ENCODE measurements at regions not wholly inside any gene's neighbourhood (a gene's known extent, or its start where the extent isn't known, plus 50 kb on each side); places are given as distances from the start of the nearest gene placed in this dataset.

DNA sequence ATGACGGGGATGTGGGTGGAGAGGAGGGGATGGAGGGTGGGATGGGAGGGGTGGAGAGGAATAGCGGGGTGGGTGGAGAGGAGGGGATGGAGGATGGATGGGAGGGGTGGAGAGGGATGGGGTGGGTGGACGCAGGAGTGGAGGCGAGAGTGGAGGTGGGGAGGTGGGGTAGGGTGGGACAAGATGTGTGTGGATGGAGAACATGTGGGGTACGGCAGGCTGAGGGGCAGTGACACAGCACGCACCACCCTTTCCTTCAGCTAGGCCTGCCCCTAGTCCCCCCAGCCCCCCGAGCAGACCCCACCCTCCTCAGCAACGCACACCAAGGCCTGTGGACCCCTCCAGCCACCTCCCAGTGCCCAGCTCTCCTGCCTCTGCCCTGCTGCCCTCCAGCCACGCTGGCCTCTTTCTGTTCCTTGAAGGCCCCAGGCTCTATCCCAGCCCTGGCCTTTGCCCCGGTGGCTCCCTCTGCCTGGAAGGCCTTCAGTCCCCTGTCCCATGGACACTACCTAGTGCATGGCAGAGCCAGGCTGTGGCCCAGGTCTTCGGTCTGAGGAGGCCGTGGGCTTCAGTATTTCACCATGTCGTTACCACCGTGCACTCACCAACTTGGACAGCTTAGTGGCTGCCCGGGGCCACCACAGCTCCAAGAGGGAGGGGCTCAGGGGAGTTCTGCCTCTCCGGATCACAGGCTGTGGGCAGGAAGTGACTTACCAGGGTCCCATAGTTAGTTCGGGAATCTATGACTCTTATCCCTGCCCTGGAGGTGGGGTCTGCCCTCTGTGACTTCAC lies 78.4 kb upstream of the PMEPA1 start:
- Histone ChIP-seq H3K27ac (ENCODE audit: low read depth in 1 of 2, low read length in 1 of 2) (no peak overlapping the region), H3K4me3 (no peak overlapping the region), H3K4me1 (ENCODE audit: control insufficient read depth in 5 of 5, insufficient read depth in 5 of 5, low read length in 5 of 5) (peaks cover 0 to 7% (median 0%) of the 10 kb centered on the region in 5 donors), H3K27me3 (ENCODE audit: control insufficient read depth in 3 of 3, insufficient read depth in 3 of 3, low read length in 2 of 3) (no peaks in the 10 kb centered on the region), H3K9me3 (ENCODE audit: control insufficient read depth in 4 of 4, insufficient read depth in 3 of 4, low read length in 3 of 4) (no peaks in the 10 kb centered on the region), H3K36me3 (ENCODE audit: control insufficient read depth in 4 of 4, insufficient read depth in 4 of 4, low read length in 4 of 4) (no peaks in the 10 kb centered on the region), H3K9ac (ENCODE audit: insufficient read depth in 1 of 2, low read length in 2 of 2) (no peak overlapping the region)
- peak in 1 of 3 donors; percentile 8 for DNase-seq
- TF ChIP-seq, protein P1, sequence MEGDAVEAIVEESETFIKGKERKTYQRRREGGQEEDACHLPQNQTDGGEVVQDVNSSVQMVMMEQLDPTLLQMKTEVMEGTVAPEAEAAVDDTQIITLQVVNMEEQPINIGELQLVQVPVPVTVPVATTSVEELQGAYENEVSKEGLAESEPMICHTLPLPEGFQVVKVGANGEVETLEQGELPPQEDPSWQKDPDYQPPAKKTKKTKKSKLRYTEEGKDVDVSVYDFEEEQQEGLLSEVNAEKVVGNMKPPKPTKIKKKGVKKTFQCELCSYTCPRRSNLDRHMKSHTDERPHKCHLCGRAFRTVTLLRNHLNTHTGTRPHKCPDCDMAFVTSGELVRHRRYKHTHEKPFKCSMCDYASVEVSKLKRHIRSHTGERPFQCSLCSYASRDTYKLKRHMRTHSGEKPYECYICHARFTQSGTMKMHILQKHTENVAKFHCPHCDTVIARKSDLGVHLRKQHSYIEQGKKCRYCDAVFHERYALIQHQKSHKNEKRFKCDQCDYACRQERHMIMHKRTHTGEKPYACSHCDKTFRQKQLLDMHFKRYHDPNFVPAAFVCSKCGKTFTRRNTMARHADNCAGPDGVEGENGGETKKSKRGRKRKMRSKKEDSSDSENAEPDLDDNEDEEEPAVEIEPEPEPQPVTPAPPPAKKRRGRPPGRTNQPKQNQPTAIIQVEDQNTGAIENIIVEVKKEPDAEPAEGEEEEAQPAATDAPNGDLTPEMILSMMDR (IDR thresholded peaks at IDR 0.05; ENCODE audit: control extremely low read depth, extremely low read depth) = no peak
- no peak for ATAC-seq (ENCODE audit: insufficient read depth, low FRiP score)
- 84 to 89% methylated on average over 16 to 17 of the region's 17 CpGs for WGBS, 2 donors

GRCh38 chr20:57787151-57787989 lies 77.6 kb upstream of the PMEPA1 start:
- no peak overlapping the region for H3K9ac ChIP-seq (ENCODE audit: insufficient read depth in 1 of 2, low read length in 2 of 2)
- TF ChIP-seq, protein P1 (IDR thresholded peaks at IDR 0.05; ENCODE audit: control extremely low read depth, extremely low read depth) = no peak
- no peaks in the 10 kb centered on the region for H3K36me3 ChIP-seq (ENCODE audit: control insufficient read depth in 4 of 4, insufficient read depth in 4 of 4, low read length in 4 of 4)
- H3K4me3 ChIP-seq = no peak overlapping the region
- no peaks in the 10 kb centered on the region for H3K9me3 ChIP-seq (ENCODE audit: control insufficient read depth in 4 of 4, insufficient read depth in 3 of 4, low read length in 3 of 4)
- peaks cover 0 to 6% (median 0%) of the 10 kb centered on the region in 5 donors for H3K4me1 ChIP-seq (ENCODE audit: control insufficient read depth in 5 of 5, insufficient read depth in 5 of 5, low read length in 5 of 5)
- WGBS, 2 donors = 85 to 94% methylated on average over 10 of the region's 10 CpGs
- no peak overlapping the region for H3K27ac ChIP-seq (ENCODE audit: low read depth in 1 of 2, low read length in 1 of 2)
- ATAC-seq (ENCODE audit: insufficient read depth, low FRiP score) (no peak), DNase-seq (peak in 1 of 3 donors; percentile 12)
- H3K27me3 ChIP-seq (ENCODE audit: control insufficient read depth in 3 of 3, insufficient read depth in 3 of 3, low read length in 2 of 3) = no peaks in the 10 kb centered on the region

DNA sequence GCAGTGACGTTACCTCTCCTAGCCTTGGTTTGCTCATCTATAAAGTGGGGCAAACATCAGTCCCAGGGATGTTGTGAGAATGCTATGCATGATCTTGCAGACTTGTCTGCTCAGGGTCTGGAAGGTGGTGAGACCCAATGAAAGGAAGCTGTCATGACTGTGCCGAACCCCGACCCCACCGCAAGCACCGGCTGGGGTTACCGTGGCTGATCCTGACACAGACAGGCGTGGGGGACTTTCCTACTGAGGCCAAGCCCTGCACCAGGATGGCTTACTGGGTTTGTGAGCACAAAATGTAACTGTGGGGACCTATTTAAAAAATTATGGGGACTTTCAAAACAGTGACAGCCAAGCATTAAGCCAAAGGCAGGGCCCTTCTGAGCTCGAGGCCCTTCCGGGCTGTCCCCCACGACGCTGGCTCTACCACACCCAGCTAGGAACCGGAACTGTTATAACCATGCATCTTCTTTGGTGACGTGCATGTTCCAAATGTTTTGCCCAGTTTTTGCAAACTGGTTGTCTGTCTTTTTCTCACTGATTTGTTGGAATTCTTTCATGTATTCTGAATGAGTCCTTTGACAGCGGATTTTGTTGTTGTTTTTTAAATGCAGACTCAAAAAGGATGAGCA lies 76.6 kb upstream of the PMEPA1 start:
- no peaks in the 10 kb centered on the region for H3K36me3 ChIP-seq (ENCODE audit: control insufficient read depth in 4 of 4, insufficient read depth in 4 of 4, low read length in 4 of 4)
- WGBS, 2 donors = 92% methylated on average over 14 of the region's 14 CpGs
- H3K9me3 ChIP-seq (ENCODE audit: control insufficient read depth in 4 of 4, insufficient read depth in 3 of 4, low read length in 3 of 4) = no peaks in the 10 kb centered on the region
- no peak overlapping the region for H3K27ac ChIP-seq (ENCODE audit: low read depth in 1 of 2, low read length in 1 of 2)
- TF ChIP-seq, protein P1 (IDR thresholded peaks at IDR 0.05; ENCODE audit: control extremely low read depth, extremely low read depth) = no peak
- ATAC-seq (ENCODE audit: insufficient read depth, low FRiP score) (no peak), DNase-seq (peak in 1 of 3 donors; percentile 4)
- no peak overlapping the region for H3K9ac ChIP-seq (ENCODE audit: insufficient read depth in 1 of 2, low read length in 2 of 2)
- H3K4me3 ChIP-seq = no peak overlapping the region
- H3K27me3 ChIP-seq (ENCODE audit: control insufficient read depth in 3 of 3, insufficient read depth in 3 of 3, low read length in 2 of 3) = no peaks in the 10 kb centered on the region
- no peaks in the 10 kb centered on the region for H3K4me1 ChIP-seq (ENCODE audit: control insufficient read depth in 5 of 5, insufficient read depth in 5 of 5, low read length in 5 of 5)

All from lung (tissue), 11 donors.